GM21737 (cell line): ENCODE measurements at regions not wholly inside any gene's neighbourhood (a gene's known extent, or its start where the extent isn't known, plus 50 kb on each side); places are given as distances from the start of the nearest gene placed in this dataset.
"Not testable (repeated sequence)": the region's sequence is repeated elsewhere in the genome, so short reads cannot be mapped to it uniquely, and the experiment has no call there.

Experiments
- ATAC-seq: cut with Tn5 transposase; IDR thresholded peaks from one replicate; pipeline ENCODE4 v1.9.1; 2021; ENCODE audit warnings: mild to moderate bottlenecking, moderate library complexity; ENCODE audit not compliant: unreplicated experiment

DNA sequence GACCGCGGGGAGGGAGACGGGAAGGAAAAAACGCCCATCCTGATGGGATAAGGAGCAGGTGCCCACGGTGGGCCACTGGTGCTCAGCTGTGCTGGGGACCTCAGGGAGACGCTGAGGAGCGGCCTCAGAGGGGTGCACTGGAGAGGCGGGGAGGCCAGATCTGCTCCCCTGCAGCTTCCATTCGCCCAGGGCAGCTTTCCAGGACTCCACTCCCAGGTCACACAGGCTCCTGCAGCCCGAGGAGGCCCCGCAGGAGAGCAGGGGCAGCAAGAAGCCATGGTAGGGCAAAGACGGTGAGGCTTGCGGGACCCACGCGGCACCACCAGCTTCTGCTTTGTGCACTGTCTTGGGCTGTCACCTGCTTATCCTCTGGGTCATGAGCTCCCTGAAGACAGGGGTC lies 82.5 kb upstream of the SULF2 start:
- ATAC-seq = no peak

- no peak for ATAC-seq
Measured at GRCh38 chr20:47866480-47866879, 81.2 kb upstream of the SULF2 start.

GRCh38 chr20:47865912-47866311 lies 80.6 kb upstream of the SULF2 start:
- no peak for ATAC-seq

DNA sequence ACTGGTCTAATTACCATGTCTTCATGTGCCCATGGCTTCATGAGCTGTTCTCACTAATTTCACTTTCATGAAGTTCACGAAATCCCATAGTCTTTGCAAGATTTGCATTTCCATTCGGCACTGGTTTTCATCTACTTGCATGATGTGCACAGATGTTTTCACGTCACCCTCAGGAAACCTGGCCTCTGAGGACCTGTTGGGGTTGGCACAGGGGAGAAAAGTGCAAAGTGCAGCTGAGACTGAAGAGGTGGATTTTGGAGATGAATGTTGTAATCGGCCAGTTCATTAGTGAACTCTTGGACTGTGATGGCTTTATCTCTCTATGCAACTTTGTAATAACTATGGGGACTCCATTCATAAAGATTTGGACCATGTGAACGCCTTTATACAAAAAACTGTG lies 80.2 kb upstream of the SULF2 start:
- ATAC-seq = no peak

DNA sequence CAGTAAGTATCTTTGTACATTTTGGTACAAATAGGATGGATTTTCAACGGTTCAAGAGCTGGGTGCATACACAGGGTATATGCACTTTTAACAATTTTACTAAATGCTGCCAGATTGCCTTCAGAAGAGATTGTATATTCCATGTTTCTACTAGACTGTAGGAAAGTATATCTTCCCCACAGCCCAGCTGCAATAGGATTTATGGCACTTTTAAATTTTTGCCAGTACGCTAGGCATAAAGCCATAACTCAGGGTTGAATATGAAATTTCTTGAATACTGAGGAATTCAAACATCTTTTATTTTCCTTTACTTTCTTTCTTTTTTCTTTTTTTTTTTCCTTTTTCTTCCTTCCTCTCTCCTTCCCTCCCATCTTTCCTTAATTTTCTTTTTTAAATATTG lies 78.7 kb upstream of the SULF2 start:
- ATAC-seq = no peak

- ATAC-seq = no peak
Measured at GRCh38 chr20:47863315-47863965, 78.2 kb upstream of the SULF2 start.

- ATAC-seq = no peak
Measured at GRCh38 chr20:47862574-47863240, 77.4 kb upstream of the SULF2 start.

GRCh38 chr20:47861116-47861515 lies 75.8 kb upstream of the SULF2 start:
- ATAC-seq = no peak

DNA sequence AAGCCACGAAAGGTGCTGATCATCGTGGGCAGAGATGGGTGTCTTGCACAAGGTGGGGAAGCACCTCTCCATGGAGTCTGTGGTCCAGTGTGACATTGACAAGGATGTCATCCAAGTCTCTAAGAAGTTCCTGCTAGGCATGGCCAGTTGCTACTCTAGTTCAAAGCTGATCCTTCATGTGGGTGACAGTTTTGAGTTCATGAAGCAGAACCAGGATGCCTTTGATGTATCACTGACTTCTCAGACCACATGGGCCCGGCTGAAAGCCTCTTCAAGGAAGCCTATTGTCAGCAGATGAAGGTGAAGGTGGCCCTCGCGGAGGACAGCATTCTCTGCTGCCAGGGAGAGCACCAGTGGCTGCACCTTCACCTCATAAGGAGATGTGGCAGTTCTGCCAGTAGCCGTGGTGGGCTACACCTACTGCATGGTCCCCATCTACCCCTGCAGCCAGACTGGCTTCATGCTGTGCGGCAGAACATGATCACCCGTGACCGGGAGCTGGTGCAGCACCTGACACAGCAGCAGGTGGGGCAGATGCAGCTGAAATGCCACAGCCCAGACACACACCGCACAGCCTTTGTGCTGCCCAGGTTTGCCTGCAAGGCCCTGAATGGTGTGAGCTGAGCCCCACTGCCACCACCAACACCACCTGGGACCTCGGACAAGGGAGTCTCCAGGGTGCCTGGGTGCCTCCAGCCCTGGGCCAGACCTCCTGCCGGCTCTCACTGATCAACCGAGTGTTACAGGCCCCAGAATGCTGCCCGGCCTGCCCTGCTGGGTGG lies 75.0 kb upstream of the SULF2 start:
- ATAC-seq = no peak

DNA sequence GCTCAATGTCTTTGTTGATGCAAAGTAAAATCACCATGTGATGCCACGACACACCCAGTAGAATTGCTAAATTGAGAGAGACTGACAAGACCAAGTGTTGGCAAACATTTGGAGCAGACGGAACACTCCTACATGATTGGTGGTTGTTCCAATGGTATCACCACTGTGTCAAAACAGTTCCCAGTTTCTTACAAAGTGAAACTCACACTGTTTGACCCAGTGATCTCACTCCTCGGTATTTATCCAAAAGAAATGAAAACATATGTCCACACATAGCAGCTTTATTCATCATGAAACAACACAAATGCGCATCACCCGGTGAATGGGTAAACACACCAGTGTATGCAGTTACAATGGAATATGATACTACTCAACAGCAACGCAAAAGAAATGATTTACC lies 74.0 kb upstream of the SULF2 start:
- ATAC-seq = no peak

DNA sequence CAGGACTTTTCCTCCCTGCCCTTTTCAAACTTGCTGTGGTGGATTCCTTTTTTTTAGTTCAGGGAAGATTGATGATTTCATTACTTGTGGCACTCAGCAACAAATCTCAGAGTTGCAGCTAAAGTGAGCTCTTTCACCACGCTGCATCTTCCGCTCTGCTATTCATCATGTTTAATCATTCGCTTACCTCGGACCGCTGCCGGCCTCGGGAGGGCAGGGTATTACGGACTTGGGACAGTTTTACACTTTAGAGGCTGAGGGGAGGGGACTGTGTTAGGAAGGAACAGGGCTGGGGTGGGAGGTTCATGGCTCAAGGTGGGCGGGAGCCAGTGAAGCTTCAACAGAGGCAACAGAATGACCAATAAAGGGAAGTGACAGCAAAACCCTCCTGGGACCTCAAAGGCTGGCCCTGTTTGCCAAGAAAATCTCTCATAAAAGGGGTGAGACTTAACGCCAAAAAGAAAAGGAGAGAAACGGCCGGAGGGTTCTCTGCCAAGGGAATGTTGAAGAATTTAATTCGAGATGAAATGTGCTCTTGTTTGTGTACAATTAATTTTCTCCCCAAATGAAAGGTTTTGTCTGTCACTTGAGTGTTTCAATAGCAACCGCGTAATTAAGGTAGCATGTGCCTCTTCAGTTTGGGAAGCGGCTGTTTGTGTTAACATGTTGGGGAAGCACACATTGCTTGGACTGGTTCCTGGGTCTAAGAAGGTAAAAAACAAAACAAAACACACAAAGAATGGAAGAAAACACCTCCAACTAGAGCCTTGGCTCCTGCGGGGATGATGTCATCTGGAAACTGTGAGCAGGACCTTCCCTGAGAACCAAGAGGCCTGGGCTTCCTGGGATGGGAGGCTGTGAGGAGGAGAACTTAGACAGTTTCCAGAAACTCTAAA lies 72.5 kb upstream of the SULF2 start:
- ATAC-seq = no peak

GRCh38 chr20:47857187-47857568 lies 71.9 kb upstream of the SULF2 start:
- ATAC-seq = no peak

DNA sequence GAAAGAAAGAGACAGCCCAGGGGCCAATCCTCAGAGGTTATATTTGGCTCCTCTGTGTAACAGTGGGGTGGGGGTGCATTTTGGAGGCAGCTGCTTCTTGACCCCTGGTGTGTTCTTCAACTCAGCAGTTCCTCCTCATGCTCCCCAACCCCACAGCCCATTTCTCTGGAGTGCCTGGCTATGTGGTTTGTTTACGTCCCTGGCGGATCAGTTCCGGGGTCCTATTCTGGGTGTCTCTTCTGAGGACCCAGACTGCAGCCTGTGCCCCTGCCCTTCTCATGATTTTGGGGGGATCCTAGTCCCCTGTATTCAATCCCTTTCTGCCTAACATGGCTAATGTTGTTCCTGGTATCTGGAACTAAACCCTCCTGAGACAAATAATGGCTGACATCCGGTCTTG lies 70.5 kb upstream of the SULF2 start:
- no peak for ATAC-seq

- ATAC-seq = no peak
Measured at GRCh38 chr20:47854687-47855212, 69.5 kb upstream of the SULF2 start.

DNA sequence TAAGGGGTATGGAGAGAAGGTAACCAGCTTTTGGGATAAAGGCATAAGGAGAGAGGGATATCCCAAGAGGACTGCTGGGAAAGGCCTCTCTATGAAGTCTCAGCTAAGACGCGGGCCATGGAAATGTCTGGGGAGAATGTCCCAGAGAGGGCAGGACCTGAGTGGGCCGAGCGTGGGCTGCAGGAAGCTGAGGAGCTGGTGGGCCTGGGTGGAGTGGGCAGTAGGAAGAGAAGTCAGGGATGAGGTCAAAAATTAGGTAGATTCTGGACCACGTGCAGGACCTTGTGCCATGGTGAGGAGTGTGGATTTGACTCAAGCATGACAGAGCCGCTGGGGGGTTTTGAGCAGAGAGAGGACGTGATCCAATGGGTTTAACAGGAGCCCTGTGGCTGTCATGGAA lies 66.5 kb upstream of the SULF2 start:
- no peak for ATAC-seq

DNA sequence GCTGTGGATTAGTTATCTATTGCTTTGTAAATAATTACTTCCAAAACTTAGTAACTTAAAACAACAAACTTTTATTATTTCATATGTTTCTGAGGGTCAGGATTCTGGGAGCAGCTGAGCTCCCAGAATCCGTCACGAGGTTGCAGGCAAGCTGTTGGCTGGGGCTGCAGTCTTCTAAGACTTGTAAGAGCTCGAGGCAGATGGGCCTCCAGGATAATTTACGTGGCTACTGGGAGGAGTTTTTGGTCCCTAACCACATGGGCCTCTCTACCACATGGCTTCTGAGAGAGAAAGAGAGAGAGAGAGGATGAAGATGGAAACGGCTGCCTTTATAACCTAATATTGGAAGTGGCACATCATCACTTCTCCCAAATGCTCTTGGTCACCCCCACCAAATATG lies 64.9 kb upstream of the SULF2 start:
- ATAC-seq = no peak

DNA sequence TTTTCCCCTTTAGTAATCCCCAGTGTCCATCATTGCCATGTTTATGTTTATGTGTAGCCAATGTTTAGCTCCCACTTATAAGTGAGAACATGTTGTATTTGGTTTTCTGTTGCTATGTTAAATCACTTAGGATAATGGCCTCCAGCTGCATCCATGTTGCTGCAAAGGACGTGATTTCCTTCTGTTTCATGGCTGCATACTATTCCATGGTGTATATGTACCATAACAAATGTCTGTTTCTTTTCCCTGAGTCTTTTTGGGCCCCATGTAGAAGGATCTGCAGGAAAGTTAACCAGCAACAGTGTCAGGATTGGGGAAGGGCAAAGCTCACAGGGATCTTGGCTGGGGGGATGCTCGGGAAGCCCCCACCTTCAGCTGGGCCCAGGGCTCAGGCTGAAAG lies 64.3 kb upstream of the SULF2 start:
- no peak for ATAC-seq

DNA sequence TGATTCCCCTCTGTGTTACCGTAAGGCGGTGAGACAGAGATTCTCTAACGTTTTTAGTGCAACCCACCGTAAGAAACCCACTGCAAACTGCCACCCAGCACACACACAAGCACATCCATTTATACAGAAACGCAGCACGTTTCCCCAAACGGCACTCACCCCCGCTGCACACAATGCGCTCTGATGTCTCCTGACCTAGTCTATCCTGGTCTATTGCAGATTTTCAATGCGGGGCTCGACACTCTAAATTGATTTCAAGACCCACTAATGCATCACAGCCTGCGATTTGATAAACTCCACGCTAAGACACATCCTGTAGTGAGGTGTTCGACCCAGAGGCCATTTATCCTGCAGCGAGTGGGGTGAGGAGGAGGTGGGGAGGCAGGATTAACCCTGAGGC lies 63.7 kb upstream of the SULF2 start:
- no peak for ATAC-seq

DNA sequence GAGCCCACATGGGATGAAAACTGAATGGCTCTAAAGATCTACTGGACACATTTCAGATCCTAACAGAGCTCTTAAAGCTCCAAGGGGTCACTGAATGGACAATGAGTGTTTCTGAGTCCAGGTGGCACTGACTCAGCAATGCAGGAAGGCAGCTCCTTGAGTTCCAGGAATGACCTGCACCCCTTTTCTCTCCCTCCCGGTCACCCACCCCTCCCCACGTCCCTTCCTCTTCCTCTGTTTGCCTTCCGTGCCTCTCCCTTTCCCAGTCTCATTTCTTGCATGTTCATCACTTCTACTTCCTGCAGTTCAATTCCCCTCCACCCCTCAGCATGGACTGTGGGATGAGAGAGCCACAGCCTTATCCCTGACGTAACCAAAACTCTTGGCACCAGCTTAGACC lies 63.3 kb upstream of the SULF2 start:
- not testable (repeated sequence) for ATAC-seq

GRCh38 chr20:47847884-47848485 lies 62.7 kb upstream of the SULF2 start:
- ATAC-seq = no peak

- ATAC-seq = not testable (repeated sequence)
Measured at GRCh38 chr20:47847220-47847619, 61.9 kb upstream of the SULF2 start.
